ENCODE measurements at regions not wholly inside any gene's neighbourhood (a gene's known extent, or its start where the extent isn't known, plus 50 kb on each side); places are given as distances from the start of the nearest gene placed in this dataset.

DNA sequence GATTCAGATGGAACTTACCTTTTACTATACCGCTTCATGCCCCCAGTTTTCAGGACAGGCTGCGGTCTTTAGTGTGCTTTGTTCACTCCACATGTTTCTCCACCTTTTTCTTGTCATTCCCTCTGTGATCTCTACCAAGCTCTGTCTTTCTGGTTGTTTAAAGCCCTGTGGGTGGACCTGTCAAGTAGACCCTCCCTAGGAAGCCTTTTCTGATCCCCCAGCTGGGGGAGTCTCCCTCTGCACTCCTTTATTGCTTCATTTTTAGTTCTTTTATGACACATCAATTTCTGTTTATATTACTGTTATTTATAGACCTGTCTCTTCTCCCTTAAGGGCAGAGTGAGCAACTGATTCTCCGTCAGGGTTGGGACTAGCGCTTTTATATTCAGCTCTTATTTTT, 150.2 kb downstream of the C4orf33 start:
- TF ChIP-seq EZH2phosphoT487 (IDR thresholded peaks at IDR 0.05; ENCODE audit: insufficient read depth, low read depth) (no peak), EZH2 (IDR thresholded peaks at IDR 0.05; ENCODE audit: insufficient read depth, poor library complexity, severe bottlenecking) (no peak)

Measured in GM23248 (cell line).